Hepatocyte (in vitro differentiated cells): ENCODE measurements at regions not wholly inside any gene's neighbourhood (a gene's known extent, or its start where the extent isn't known, plus 50 kb on each side); places are given as distances from the start of the nearest gene placed in this dataset.

Source experiments
- EZH2 ChIP-seq: fragments of 200-600 bp; sonication (generic); IDR thresholded peaks from 2 replicates; pipeline ENCODE4 v1.6.1; 2016; ENCODE audit warnings: antibody characterized with exemption, mild to moderate bottlenecking, borderline replicate concordance
- EZH2phosphoT487 ChIP-seq: fragments of 200-600 bp; sonication (generic); IDR thresholded peaks from one replicate; pipeline ENCODE4 v1.6.1; 2018; ENCODE audit warnings: antibody characterized with exemption, mild to moderate bottlenecking, low read depth, moderate library complexity; ENCODE audit not compliant: unreplicated experiment, severe bottlenecking
- TF ChIP-seq, protein P1 (sequence below): fragments of 200-600 bp; sonication (generic); IDR thresholded peaks from 2 replicates; pipeline ENCODE4 v1.5.1; 2016; ENCODE audit warnings: antibody characterized with exemption, mild to moderate bottlenecking; ENCODE audit not compliant: poor library complexity

- TF ChIP-seq, protein P1, sequence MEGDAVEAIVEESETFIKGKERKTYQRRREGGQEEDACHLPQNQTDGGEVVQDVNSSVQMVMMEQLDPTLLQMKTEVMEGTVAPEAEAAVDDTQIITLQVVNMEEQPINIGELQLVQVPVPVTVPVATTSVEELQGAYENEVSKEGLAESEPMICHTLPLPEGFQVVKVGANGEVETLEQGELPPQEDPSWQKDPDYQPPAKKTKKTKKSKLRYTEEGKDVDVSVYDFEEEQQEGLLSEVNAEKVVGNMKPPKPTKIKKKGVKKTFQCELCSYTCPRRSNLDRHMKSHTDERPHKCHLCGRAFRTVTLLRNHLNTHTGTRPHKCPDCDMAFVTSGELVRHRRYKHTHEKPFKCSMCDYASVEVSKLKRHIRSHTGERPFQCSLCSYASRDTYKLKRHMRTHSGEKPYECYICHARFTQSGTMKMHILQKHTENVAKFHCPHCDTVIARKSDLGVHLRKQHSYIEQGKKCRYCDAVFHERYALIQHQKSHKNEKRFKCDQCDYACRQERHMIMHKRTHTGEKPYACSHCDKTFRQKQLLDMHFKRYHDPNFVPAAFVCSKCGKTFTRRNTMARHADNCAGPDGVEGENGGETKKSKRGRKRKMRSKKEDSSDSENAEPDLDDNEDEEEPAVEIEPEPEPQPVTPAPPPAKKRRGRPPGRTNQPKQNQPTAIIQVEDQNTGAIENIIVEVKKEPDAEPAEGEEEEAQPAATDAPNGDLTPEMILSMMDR: no peak
- TF ChIP-seq EZH2: no peak
- TF ChIP-seq EZH2phosphoT487: no peak
Observed at GRCh38 chr2:7973801-7974480, 707.9 kb upstream of the ID2 start.
